PC-3 (cell line): ENCODE measurements at regions not wholly inside any gene's neighbourhood (a gene's known extent, or its start where the extent isn't known, plus 50 kb on each side); places are given as distances from the start of the nearest gene placed in this dataset.

ENCODE experiments used
- CTCF ChIP-seq: fragments of 300-600 bp; sonication (generic); conservative IDR thresholded peaks from 2 replicates; pipeline ENCODE4 v1.5.1; 2017; ENCODE audit warnings: antibody characterized with exemption, low read depth, mild to moderate bottlenecking, low read length
- EZH2 ChIP-seq: fragments of 300-600 bp; sonication (generic); IDR thresholded peaks from one replicate; pipeline ENCODE4 v1.6.1; 2017; ENCODE audit warnings: antibody characterized with exemption, mild to moderate bottlenecking, low read length; ENCODE audit not compliant: unreplicated experiment
- EZH2phosphoT487 ChIP-seq: fragments of 300-600 bp; sonication (generic); IDR thresholded peaks from 2 replicates; pipeline ENCODE4 v1.6.1; 2018; ENCODE audit warnings: mild to moderate bottlenecking, antibody characterized with exemption, low read length, borderline replicate concordance

DNA sequence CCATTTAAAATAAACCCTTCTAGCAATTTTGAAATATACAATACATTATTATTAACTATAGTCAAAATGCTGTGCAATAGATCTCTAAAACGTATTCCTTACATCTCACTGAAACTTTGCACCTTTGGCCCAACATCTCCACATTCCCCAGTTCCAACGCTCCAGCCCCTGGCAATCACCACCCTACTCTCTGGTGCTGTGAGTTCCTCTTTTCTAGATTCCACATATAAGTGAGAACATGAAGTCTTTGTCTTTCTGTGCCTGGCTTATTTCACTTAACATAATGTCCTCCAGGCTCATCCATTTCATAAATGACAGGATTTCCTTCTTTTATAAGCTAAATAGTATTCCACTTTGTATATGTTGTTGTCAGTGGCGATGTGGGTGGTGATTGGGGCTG, 194.7 kb upstream of the RTL1 start:
- TF ChIP-seq CTCF (no peak), EZH2phosphoT487 (no peak), EZH2 (no peak)
